HG03066 (cell line): ENCODE measurements at regions not wholly inside any gene's neighbourhood (a gene's known extent, or its start where the extent isn't known, plus 50 kb on each side); places are given as distances from the start of the nearest gene placed in this dataset.
"Not testable (repeated sequence)": the region's sequence is repeated elsewhere in the genome, so short reads cannot be mapped to it uniquely, and the experiment has no call there.

Experiments
- ATAC-seq: cut with Tn5 transposase; IDR thresholded peaks from one replicate; pipeline ENCODE4 v1.9.1; 2021; ENCODE audit warnings: low read depth; ENCODE audit not compliant: unreplicated experiment

DNA sequence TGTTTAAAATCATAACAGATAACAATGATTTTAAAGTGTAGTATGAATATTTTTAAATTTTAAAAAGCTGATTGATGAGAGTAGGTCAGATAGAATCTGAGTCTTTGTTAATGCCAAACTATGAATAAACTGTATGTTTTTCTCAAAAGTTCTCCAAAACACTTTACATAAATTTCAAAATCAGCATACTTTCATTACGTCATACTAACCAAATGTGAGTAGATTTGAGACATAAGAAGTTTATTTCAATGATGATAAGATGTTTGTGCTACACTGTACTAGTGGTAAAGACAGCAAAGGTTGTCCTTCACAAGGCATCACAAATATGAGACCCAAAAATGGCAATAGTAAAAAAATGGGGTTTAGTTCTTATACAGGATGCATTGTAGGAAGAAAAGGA is 1342.9 kb downstream of the SI start:
- ATAC-seq = no peak

- ATAC-seq = no peak
Observed at GRCh38 chr3:163730684-163731083, 1347.6 kb downstream of the SI start.

GRCh38 chr3:163726125-163726524 is 1352.2 kb downstream of the SI start:
- no peak for ATAC-seq

GRCh38 chr3:163722405-163722804 is 1355.9 kb downstream of the SI start:
- ATAC-seq = no peak

GRCh38 chr3:163721596-163721995 is 1356.7 kb downstream of the SI start:
- no peak for ATAC-seq

- ATAC-seq = no peak
Observed at GRCh38 chr3:163717377-163717776, 1360.9 kb downstream of the SI start.

- no peak for ATAC-seq
Observed at GRCh38 chr3:163708428-163708827, 1369.9 kb downstream of the SI start.

DNA sequence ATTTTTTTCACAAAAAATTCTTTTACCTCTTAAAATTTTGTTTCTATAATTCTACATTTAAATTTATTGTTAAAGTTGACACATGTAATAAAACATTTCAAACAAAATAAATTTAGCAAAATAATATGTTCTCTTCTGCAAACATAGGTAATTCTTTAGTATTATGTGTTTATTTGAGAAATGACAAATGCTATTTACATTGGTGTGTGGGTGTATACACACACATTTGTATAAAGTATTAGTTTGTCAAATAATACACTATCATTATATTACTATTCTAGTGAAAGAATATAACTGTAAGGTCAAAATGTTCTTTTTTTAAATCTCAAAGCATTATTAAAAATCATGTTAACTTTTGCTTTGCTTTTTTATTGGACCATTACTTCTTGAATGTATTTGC is 1370.6 kb downstream of the SI start:
- no peak for ATAC-seq

DNA sequence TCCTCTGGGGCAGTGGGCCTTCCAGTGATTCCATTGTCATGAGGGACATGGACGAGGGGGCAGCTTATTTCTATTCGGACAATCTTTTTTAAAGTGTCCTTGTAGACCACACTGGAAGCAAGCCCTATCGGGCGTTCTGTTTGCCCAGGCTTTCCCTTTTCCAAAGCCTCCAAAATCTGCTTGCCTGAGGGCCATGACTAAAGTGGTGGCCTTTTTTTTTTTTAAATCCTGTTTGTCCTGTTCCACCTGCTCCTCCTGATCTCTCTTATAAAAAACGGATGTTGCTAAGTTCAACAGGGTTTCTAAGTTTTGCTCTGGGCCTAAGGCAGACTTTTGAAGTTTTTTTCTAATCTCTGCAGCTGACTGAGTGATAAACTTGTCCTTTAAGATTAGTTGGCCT is 1380.1 kb downstream of the SI start:
- not testable (repeated sequence) for ATAC-seq

- no peak for ATAC-seq
Observed at GRCh38 chr3:163692494-163692893, 1385.8 kb downstream of the SI start.

DNA sequence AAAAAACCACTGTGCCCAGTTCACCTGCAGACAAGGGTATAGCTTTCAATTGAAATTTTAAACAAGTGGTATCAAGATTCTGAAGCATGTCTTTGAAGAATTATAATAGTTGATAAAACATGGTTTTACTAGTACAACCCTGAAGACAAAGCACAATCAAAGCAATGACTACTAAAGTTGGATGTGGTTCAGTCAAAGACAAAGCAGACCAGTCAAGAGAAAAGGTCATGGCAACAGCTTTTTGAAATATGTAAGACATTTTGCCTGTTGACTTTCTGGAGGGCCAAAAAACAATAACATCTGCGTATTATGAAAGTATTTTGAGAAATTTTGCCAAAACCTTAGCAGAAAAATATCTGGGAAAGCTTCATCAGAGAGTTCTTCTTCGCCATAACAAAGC is 1393.6 kb downstream of the SI start:
- no peak for ATAC-seq

GRCh38 chr3:163672954-163673353 is 1405.3 kb downstream of the SI start:
- ATAC-seq = no peak

GRCh38 chr3:163671201-163671600 is 1407.1 kb downstream of the SI start:
- no peak for ATAC-seq

DNA sequence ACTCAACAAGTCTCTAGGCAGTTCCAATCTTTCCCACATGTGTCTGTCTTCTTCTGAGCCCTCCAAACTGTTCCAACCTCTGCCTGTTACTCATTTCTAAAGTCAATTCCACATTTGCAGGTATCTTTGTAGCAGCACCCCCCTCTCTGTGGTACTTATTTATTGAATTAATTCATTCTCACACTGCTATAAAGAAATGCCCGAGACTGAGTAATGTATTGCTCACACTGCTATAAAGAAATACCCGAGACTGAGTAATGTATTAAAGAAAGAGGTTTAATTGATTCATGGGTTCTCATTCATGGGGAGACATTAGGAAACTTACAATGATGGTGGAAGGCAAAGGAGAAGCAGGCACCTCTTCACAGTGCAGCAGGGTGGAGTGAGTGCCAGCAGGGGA is 1413.8 kb downstream of the SI start:
- ATAC-seq = no peak

- ATAC-seq = no peak
Observed at GRCh38 chr3:163657088-163657487, 1421.2 kb downstream of the SI start.

DNA sequence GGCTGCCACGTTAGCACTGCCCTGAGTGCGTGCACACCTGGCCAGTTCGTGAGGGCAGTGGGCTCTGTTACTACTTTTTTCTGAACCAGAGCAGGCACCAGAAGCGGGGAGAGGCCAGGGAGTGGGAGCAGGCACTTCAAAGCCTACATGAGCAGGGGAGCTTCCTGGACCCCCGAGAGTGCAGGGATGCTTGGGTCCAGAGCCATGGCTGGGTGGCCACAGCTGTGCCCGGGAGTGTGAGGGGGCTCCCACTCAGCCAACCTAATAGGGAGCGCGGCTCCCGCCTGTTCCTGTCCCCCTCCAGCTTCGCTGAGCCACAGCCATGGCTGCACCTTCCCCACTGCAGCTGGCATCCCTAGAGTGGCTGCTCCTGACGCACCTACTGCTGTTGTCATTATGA is 1423.3 kb downstream of the SI start:
- no peak for ATAC-seq

GRCh38 chr3:163644172-163644571 is 1434.1 kb downstream of the SI start:
- ATAC-seq = no peak

GRCh38 chr3:163632722-163633121 is 1445.6 kb downstream of the SI start:
- no peak for ATAC-seq

DNA sequence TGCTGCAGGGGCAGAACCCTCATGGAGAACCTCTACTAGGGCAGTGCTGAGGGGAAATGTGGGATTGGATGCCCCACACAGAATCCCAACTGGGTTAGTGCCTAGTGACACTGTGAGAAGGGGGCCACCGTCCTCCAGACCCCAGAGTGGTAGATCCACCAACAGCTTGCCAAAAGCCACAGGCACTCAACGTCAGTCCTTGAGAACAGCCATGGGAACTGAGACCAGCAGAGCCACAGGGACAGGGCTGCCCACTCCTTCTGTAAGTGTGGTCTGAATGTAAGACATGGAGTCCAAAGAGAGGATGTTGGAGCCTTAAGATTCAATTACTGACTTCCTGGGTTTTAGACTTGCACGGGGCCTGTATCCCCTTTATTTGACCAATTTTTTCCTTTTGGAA is 1451.5 kb downstream of the SI start:
- no peak for ATAC-seq

- ATAC-seq = no peak
Observed at GRCh38 chr3:163622384-163622783, 1455.9 kb downstream of the SI start.

DNA sequence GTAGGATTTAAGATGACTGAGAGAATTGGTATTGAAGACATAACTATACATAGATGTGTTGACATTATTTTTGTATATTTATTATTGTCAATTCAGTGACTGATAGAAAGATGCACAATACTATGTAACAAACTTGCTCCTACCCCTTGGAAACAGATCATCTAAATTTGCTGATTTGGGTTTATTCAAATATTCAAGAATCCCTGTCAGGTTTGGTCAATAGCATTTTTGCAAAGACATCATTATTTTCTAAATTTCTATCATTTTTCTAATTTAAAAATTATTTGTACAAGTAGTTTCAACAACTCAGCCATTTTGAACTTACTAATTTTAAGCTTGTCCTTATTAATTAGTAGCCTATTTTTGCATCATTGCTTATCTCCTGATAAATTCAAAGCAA is 1463.4 kb downstream of the SI start:
- no peak for ATAC-seq

- no peak for ATAC-seq
Observed at GRCh38 chr3:163605915-163606314, 1472.4 kb downstream of the SI start.

- ATAC-seq = no peak
Observed at GRCh38 chr3:163601426-163601825, 1476.9 kb downstream of the SI start.

GRCh38 chr3:163587342-163587741 is 1491.0 kb downstream of the SI start:
- ATAC-seq = no peak
